SK-N-SH treated with all-trans-retinoic acid at 6 μM for 48 hours (cell line): ENCODE measurements at regions not wholly inside any gene's neighbourhood (a gene's known extent, or its start where the extent isn't known, plus 50 kb on each side); places are given as distances from the start of the nearest gene placed in this dataset.

Source experiments
- ATAC-seq: fragments of 200-7000 bp; cut with Tn5 transposase; 3 replicates; pipeline ENCODE4 v1.9.1; 2020; ENCODE audit warnings: mild to moderate bottlenecking, moderate library complexity
- BACH2 ChIP-seq: fragments of 250-450 bp; sonication (Bioruptor Pico); IDR thresholded peaks from 2 replicates; pipeline ENCODE4 v1.9.0; 2021; ENCODE audit warnings: mild to moderate bottlenecking, borderline replicate concordance
- CSDC2 ChIP-seq: fragments of 250-450 bp; sonication (Bioruptor Pico); IDR thresholded peaks from 2 replicates; pipeline ENCODE4 v1.5.0; 2020; ENCODE audit warnings: mild to moderate bottlenecking, moderate library complexity
- ESRRG ChIP-seq: fragments of 250-450 bp; sonication (Bioruptor Pico); IDR thresholded peaks from 2 replicates; pipeline ENCODE4 v1.6.1; 2021; ENCODE audit warnings: mild to moderate bottlenecking
- GLIS3 ChIP-seq: fragments of 250-450 bp; sonication (Bioruptor Pico); IDR thresholded peaks from 2 replicates; pipeline ENCODE4 v1.5.0; 2020; ENCODE audit warnings: mild to moderate bottlenecking, moderate library complexity
- ISL1 ChIP-seq: fragments of 250-450 bp; sonication (Bioruptor Pico); IDR thresholded peaks from 2 replicates; pipeline ENCODE4 v2.1.2; 2022; ENCODE audit warnings: mild to moderate bottlenecking, moderate library complexity
- OSR1 ChIP-seq: fragments of 250-450 bp; sonication (Bioruptor Pico); IDR thresholded peaks from 2 replicates; pipeline ENCODE4 v1.8.0; 2022; ENCODE audit warnings: moderate library complexity, mild to moderate bottlenecking, inconsistent platforms
- PPARA ChIP-seq: fragments of 250-450 bp; sonication (Bioruptor Pico); IDR thresholded peaks from 2 replicates; pipeline ENCODE4 v1.5.0; 2020; ENCODE audit warnings: mild to moderate bottlenecking, borderline replicate concordance
- RARB ChIP-seq: fragments of 250-450 bp; sonication (Bioruptor Pico); IDR thresholded peaks from 2 replicates; pipeline ENCODE4 v1.8.0; 2021; ENCODE audit warnings: mild to moderate bottlenecking, moderate library complexity
- SNAI2 ChIP-seq: fragments of 250-450 bp; sonication (Bioruptor Pico); IDR thresholded peaks from 2 replicates; pipeline ENCODE4 v1.5.0; 2020; ENCODE audit warnings: mild to moderate bottlenecking, moderate library complexity
- TCF4 ChIP-seq: fragments of 250-450 bp; sonication (Bioruptor Pico); IDR thresholded peaks from 2 replicates; pipeline ENCODE4 v1.8.0; 2021; ENCODE audit warnings: mild to moderate bottlenecking, moderate library complexity, borderline replicate concordance
- TOX ChIP-seq: fragments of 250-450 bp; sonication (Bioruptor Pico); IDR thresholded peaks from 2 replicates; pipeline ENCODE4 v1.8.0; 2021; ENCODE audit warnings: mild to moderate bottlenecking, moderate library complexity, borderline replicate concordance
- ZC3H10 ChIP-seq: fragments of 250-450 bp; sonication (Bioruptor Pico); IDR thresholded peaks from 2 replicates; pipeline ENCODE4 v1.5.1; 2021; ENCODE audit warnings: mild to moderate bottlenecking, moderate library complexity
- ZFP3 ChIP-seq: fragments of 250-450 bp; sonication (Bioruptor Pico); IDR thresholded peaks from 2 replicates; pipeline ENCODE4 v1.5.0; 2020; ENCODE audit warnings: mild to moderate bottlenecking, moderate library complexity
- ZFP30 ChIP-seq: fragments of 450-650 bp; formaldehyde crosslinking; IDR thresholded peaks from 2 replicates; pipeline ENCODE4 v1.5.0; 2022; ENCODE audit warnings: mild to moderate bottlenecking, moderate library complexity
- ZNF70 ChIP-seq: fragments of 450-650 bp; formaldehyde crosslinking; IDR thresholded peaks from 2 replicates; pipeline ENCODE4 v1.5.0; 2020; ENCODE audit warnings: mild to moderate bottlenecking, moderate library complexity
- ZNF8 ChIP-seq: fragments of 450-650 bp; formaldehyde crosslinking; IDR thresholded peaks from 2 replicates; pipeline ENCODE4 v1.5.0; 2020; ENCODE audit warnings: mild to moderate bottlenecking, moderate library complexity
- TF ChIP-seq, protein P1 (sequence below): fragments of 250-450 bp; sonication (Bioruptor Pico); IDR thresholded peaks from 2 replicates; pipeline ENCODE4 v1.5.1; 2021; ENCODE audit warnings: mild to moderate bottlenecking, moderate library complexity
- TF ChIP-seq, protein P2 (sequence below): fragments of 250-450 bp; sonication (Bioruptor Pico); IDR thresholded peaks from 2 replicates; pipeline ENCODE4 v1.5.0; 2020; ENCODE audit warnings: mild to moderate bottlenecking, moderate library complexity
- TF ChIP-seq, protein P3 (sequence below): fragments of 250-450 bp; sonication (Bioruptor Pico); IDR thresholded peaks from 2 replicates; pipeline ENCODE4 v1.8.0; 2020; ENCODE audit warnings: mild to moderate bottlenecking, moderate library complexity, borderline replicate concordance
- TF ChIP-seq, protein P4 (sequence below): fragments of 250-450 bp; sonication (Bioruptor Pico); IDR thresholded peaks from 2 replicates; pipeline ENCODE4 v1.5.1; 2020; ENCODE audit warnings: low read depth, mild to moderate bottlenecking, moderate library complexity

DNA sequence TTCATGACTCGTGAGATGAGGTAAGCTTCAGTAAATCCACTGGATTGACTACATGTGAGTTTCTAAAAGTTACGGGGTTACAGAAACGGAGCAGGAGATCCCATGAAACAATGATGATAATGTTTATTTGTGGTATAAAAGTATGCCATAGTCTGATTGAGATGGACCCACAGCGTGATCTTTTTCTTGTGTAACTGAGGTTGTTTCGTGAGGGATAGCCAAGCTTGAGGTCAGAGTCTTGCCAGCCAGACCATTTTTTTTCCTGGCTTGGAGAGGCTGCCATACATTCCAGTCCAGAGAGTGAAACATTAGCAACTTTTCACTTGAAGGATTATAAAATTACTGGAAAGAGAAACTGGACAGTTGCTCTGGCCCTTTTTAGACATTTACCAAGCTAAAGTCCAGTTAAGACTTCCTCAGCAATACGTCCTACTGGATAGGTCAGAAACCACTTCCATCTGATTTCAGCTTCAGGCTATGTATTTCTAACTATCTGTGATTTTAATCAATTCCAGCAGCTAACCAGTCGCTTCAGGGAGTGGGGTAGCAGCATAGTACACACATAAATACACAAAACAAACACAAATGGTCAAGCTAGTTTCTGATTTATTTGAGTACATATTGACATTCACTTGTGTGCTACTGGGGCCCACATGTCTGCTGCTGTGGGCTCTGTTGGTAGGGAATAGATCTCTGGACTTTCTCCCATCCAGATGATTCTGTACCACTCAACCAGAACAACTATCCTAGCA, 194.6 kb downstream of the POSTN start:
- no peak for ATAC-seq
- TF ChIP-seq ZFP30 (CRISPR knock-in tag) (no peak), TCF4 (CRISPR knock-in tag) (no peak), OSR1 (CRISPR knock-in tag) (no peak), ZFP3 (no peak), PPARA (CRISPR knock-in tag) (no peak), ZNF8 (no peak), ZNF70 (no peak), RARB (CRISPR knock-in tag) (no peak), CSDC2 (no peak), BACH2 (no peak), ISL1 (CRISPR knock-in tag) (no peak), SNAI2 (no peak), ZC3H10 (CRISPR knock-in tag) (no peak), GLIS3 (CRISPR knock-in tag) (no peak)
- TF ChIP-seq, protein P1, sequence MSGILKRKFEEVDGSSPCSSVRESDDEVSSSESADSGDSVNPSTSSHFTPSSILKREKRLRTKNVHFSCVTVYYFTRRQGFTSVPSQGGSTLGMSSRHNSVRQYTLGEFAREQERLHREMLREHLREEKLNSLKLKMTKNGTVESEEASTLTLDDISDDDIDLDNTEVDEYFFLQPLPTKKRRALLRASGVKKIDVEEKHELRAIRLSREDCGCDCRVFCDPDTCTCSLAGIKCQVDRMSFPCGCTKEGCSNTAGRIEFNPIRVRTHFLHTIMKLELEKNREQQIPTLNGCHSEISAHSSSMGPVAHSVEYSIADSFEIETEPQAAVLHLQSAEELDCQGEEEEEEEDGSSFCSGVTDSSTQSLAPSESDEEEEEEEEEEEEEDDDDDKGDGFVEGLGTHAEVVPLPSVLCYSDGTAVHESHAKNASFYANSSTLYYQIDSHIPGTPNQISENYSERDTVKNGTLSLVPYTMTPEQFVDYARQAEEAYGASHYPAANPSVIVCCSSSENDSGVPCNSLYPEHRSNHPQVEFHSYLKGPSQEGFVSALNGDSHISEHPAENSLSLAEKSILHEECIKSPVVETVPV (CRISPR knock-in tag) = no peak
- TF ChIP-seq, protein P2, sequence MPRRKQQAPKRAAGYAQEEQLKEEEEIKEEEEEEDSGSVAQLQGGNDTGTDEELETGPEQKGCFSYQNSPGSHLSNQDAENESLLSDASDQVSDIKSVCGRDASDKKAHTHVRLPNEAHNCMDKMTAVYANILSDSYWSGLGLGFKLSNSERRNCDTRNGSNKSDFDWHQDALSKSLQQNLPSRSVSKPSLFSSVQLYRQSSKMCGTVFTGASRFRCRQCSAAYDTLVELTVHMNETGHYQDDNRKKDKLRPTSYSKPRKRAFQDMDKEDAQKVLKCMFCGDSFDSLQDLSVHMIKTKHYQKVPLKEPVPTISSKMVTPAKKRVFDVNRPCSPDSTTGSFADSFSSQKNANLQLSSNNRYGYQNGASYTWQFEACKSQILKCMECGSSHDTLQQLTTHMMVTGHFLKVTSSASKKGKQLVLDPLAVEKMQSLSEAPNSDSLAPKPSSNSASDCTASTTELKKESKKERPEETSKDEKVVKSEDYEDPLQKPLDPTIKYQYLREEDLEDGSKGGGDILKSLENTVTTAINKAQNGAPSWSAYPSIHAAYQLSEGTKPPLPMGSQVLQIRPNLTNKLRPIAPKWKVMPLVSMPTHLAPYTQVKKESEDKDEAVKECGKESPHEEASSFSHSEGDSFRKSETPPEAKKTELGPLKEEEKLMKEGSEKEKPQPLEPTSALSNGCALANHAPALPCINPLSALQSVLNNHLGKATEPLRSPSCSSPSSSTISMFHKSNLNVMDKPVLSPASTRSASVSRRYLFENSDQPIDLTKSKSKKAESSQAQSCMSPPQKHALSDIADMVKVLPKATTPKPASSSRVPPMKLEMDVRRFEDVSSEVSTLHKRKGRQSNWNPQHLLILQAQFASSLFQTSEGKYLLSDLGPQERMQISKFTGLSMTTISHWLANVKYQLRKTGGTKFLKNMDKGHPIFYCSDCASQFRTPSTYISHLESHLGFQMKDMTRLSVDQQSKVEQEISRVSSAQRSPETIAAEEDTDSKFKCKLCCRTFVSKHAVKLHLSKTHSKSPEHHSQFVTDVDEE (CRISPR knock-in tag) = no peak
- TF ChIP-seq, protein P3, sequence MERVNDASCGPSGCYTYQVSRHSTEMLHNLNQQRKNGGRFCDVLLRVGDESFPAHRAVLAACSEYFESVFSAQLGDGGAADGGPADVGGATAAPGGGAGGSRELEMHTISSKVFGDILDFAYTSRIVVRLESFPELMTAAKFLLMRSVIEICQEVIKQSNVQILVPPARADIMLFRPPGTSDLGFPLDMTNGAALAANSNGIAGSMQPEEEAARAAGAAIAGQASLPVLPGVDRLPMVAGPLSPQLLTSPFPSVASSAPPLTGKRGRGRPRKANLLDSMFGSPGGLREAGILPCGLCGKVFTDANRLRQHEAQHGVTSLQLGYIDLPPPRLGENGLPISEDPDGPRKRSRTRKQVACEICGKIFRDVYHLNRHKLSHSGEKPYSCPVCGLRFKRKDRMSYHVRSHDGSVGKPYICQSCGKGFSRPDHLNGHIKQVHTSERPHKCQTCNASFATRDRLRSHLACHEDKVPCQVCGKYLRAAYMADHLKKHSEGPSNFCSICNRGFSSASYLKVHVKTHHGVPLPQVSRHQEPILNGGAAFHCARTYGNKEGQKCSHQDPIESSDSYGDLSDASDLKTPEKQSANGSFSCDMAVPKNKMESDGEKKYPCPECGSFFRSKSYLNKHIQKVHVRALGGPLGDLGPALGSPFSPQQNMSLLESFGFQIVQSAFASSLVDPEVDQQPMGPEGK = no peak
- TF ChIP-seq, protein P4, sequence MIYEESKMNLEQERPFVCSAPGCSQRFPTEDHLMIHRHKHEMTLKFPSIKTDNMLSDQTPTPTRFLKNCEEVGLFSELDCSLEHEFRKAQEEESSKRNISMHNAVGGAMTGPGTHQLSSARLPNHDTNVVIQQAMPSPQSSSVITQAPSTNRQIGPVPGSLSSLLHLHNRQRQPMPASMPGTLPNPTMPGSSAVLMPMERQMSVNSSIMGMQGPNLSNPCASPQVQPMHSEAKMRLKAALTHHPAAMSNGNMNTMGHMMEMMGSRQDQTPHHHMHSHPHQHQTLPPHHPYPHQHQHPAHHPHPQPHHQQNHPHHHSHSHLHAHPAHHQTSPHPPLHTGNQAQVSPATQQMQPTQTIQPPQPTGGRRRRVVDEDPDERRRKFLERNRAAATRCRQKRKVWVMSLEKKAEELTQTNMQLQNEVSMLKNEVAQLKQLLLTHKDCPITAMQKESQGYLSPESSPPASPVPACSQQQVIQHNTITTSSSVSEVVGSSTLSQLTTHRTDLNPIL = no peak

DNA sequence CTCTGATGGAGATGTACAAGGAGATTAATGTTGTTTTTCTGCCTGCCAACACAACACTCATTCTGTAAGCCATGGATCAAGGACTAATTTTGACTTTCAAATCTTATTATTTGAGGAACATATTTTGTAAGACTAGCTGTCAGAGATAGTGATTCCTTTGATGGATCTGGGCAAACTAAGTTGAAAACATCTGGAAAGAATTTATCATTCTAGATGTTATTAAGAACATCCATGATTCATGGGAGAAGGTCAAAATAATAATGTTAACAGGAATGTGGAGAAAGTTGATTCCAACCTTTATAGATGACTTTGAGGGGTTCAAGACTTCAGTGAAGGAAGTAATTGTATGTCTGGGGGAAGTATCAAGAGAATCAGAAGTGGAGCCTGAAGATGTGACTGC, 196.8 kb downstream of the POSTN start:
- no peak for ATAC-seq
- TF ChIP-seq, protein P1 (CRISPR knock-in tag) = no peak
- no peak for TF ChIP-seq ZNF70
- no peak for TF ChIP-seq ISL1 (CRISPR knock-in tag)
- no peak for TF ChIP-seq ZNF8
- no peak for TF ChIP-seq ZC3H10 (CRISPR knock-in tag)
- TF ChIP-seq OSR1 (CRISPR knock-in tag) = no peak
- TF ChIP-seq ESRRG (CRISPR knock-in tag) = no peak
- TF ChIP-seq SNAI2 = no peak

DNA sequence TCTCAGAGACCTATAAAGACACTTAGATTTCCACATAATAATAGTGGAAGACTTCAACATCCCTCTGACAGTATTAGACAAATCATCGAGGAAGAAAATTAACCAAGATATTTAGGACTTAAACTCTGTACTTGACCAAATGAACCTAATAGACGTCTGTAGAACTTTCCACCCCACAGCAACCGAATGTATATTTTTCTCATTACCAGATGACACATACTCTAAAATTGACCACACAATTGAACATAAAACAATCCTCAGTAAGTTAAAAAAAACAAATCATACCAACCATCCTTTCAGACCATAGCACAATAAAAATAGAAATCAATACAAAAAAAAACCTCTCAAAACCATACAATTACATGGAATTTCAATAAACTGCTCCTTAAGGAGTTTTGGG, 201.0 kb downstream of the POSTN start:
- TF ChIP-seq ZNF8 (no peak), GLIS3 (CRISPR knock-in tag) (no peak), TCF4 (CRISPR knock-in tag) (no peak), ESRRG (CRISPR knock-in tag) (no peak), TOX (CRISPR knock-in tag) (no peak)
- TF ChIP-seq, protein P3 = no peak
- no peak for ATAC-seq
